GM12874 (cell line): ENCODE measurements at regions not wholly inside any gene's neighbourhood (a gene's known extent, or its start where the extent isn't known, plus 50 kb on each side); places are given as distances from the start of the nearest gene placed in this dataset.

ENCODE experiments used
- TF ChIP-seq, protein P1 (sequence below): IDR thresholded peaks from 2 replicates; pipeline ENCODE4 v1.5.1; 2011; ENCODE audit warnings: low read depth, mild to moderate bottlenecking, control low read depth, low read length, moderate library complexity; ENCODE audit not compliant: insufficient read depth

DNA sequence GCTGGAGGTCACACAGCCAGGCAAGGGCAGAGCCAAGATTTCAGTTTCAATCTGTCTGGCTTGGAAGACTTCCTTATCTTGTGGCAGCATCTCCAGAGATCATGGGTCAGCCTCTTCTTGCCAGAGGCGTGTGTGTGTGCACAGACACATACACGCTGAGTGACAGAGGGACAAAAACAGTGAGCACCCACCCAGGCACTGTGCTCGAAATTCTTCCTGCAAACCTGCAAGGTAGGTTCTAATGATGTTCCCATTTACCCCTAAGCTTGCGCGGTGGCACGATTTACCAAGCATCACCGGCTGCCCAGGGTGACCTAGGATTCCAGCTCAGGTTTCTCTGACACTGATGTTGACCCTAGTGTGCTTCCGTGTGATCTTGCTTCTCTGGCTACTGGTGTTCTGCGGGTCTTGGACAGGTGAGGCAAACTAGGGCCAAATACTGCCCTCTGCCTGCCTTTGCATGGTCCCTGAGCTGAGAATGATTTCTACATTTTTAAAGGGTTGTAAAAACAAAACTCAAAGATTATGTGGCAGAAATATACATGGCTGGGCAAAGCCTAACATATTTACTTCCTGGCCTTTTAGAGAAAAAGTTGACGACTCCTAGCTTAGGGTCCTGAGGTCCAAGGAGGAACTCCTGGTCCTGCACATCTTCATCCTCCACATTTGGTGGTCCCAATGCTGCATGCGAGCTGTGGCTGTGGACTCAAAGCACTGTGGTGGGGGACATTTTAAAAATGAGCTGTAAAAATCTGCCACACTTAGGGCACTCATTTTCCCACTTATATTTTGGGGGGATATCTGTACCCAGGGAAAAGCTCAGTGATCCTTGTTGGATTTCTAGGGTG is 268.5 kb downstream of the RPS24 start:
- TF ChIP-seq, protein P1, sequence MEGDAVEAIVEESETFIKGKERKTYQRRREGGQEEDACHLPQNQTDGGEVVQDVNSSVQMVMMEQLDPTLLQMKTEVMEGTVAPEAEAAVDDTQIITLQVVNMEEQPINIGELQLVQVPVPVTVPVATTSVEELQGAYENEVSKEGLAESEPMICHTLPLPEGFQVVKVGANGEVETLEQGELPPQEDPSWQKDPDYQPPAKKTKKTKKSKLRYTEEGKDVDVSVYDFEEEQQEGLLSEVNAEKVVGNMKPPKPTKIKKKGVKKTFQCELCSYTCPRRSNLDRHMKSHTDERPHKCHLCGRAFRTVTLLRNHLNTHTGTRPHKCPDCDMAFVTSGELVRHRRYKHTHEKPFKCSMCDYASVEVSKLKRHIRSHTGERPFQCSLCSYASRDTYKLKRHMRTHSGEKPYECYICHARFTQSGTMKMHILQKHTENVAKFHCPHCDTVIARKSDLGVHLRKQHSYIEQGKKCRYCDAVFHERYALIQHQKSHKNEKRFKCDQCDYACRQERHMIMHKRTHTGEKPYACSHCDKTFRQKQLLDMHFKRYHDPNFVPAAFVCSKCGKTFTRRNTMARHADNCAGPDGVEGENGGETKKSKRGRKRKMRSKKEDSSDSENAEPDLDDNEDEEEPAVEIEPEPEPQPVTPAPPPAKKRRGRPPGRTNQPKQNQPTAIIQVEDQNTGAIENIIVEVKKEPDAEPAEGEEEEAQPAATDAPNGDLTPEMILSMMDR: no peak

- TF ChIP-seq, protein P1: no peak
These were observed 269.0 kb downstream of the RPS24 start for GRCh38 chr10:78302739-78302988.

DNA sequence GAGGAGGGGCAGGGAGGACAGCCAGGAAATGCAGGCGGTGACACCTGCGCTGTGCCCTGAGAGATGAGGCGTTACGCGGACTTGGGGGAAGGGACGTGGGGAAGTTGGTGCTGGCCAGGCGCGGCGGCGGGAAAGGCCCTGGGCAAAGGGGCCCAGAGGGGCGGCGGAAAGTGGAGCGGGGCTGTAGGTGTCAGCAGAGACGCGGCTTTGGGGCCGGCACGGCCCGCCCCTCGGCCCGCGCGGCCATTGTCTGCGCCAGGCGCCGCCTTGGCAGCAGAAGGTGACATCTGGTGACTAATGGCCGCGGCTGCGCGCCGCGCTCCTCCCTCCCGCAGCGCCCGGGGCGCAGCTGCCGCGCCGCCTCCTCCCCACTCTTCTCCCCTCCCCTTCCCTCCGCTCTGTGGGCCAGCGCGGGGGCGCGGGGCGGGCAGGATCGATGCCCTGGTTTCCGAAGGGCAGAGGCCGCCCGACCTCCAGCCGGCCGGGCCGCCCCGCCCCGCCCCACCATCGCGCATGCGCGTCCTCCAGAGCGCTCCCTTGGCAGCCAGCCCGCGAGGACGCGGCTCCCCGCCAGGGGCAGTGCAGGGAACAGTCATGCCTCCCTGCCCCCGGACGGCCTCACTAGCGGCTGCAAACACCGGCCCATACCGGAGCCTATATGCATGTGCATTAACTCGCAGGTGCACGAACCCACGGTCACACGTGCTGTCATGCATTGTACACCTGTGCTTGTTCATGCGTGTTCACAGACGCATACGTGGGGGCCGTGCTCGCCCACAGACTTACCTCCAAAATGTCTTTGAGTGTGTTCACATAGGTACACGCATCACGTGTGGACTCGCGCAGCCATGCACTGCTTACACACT is 269.6 kb downstream of the RPS24 start:
- TF ChIP-seq, protein P1: peak; percentile 93

GRCh38 chr10:78304091-78305045 is 270.7 kb downstream of the RPS24 start:
- TF ChIP-seq, protein P1: no peak

- TF ChIP-seq, protein P1: no peak
These were observed 271.6 kb downstream of the RPS24 start for GRCh38 chr10:78305311-78305710.

- TF ChIP-seq, protein P1: no peak
These were observed 272.7 kb downstream of the RPS24 start for GRCh38 chr10:78306358-78306757.
